H9 (cell line): ENCODE measurements at regions not wholly inside any gene's neighbourhood (a gene's known extent, or its start where the extent isn't known, plus 50 kb on each side); places are given as distances from the start of the nearest gene placed in this dataset.

Experiments used
- DNase-seq: peaks from one replicate; pipeline ENCODE4 v3.0.0-alpha.2; 2017
- H2AFZ ChIP-seq: one replicate; pipeline ENCODE4 v1.6.1; 2013; ENCODE audit warnings: mild to moderate bottlenecking, low read length, control low read depth, moderate library complexity
- H2AK5ac ChIP-seq: 2 replicates; pipeline ENCODE4 v1.6.1; 2013; ENCODE audit warnings: low read length, control low read depth, mixed read lengths; ENCODE audit not compliant: insufficient read length
- H2BK120ac ChIP-seq: one replicate; pipeline ENCODE4 v1.6.1; 2013; ENCODE audit warnings: low read depth, mild to moderate bottlenecking, low read length, control low read depth, inconsistent platforms; ENCODE audit not compliant: poor library complexity, severe bottlenecking
- H2BK12ac ChIP-seq: 2 replicates; pipeline ENCODE4 v1.6.1; 2013; ENCODE audit warnings: low read length, control low read depth, mixed read lengths, low read depth; ENCODE audit not compliant: insufficient read length
- H2BK15ac ChIP-seq: 2 replicates; pipeline ENCODE4 v1.6.1; 2013; ENCODE audit warnings: low read depth, low read length, control low read depth
- H2BK20ac ChIP-seq: one replicate; pipeline ENCODE4 v1.6.1; 2013; ENCODE audit warnings: low read depth, mild to moderate bottlenecking, low read length, control low read depth, inconsistent platforms; ENCODE audit not compliant: poor library complexity, severe bottlenecking
- H2BK5ac ChIP-seq: 2 replicates; pipeline ENCODE4 v1.6.1; 2013; ENCODE audit warnings: low read length, control low read depth, mixed read lengths; ENCODE audit not compliant: insufficient read length
- H3K14ac ChIP-seq: 2 replicates; pipeline ENCODE4 v1.6.1; 2013; ENCODE audit warnings: low read length, control low read depth; ENCODE audit not compliant: insufficient read depth
- H3K18ac ChIP-seq: 2 replicates; pipeline ENCODE4 v1.6.1; 2013; ENCODE audit warnings: low read depth, mild to moderate bottlenecking, mixed read lengths, low read length, control low read depth; ENCODE audit not compliant: insufficient read length
- H3K23ac ChIP-seq: 2 replicates; pipeline ENCODE4 v1.6.1; 2013; ENCODE audit warnings: low read length, control low read depth, mixed read lengths, low read depth; ENCODE audit not compliant: insufficient read length
- H3K23me2 ChIP-seq: 2 replicates; pipeline ENCODE4 v1.6.1; 2013; ENCODE audit warnings: low read depth, mild to moderate bottlenecking, mixed read lengths, low read length, control low read depth; ENCODE audit not compliant: insufficient read length, poor library complexity, severe bottlenecking
- H3K27ac ChIP-seq: 2 replicates; pipeline ENCODE4 v1.5.1; 2013; ENCODE audit warnings: low read length, control low read depth, mixed read lengths, low read depth; ENCODE audit not compliant: insufficient read length
- H3K27me3 ChIP-seq: 2 replicates; pipeline ENCODE4 v1.6.1; 2013; ENCODE audit warnings: low read length, control low read depth, inconsistent platforms; ENCODE audit not compliant: insufficient read depth
- H3K4ac ChIP-seq: 2 replicates; pipeline ENCODE4 v1.6.1; 2013; ENCODE audit warnings: low read depth, mild to moderate bottlenecking, control low read depth, inconsistent platforms, low read length, moderate library complexity
- H3K4me1 ChIP-seq: 2 replicates; pipeline ENCODE4 v1.6.1; 2013; ENCODE audit warnings: low read length, control low read depth, inconsistent platforms; ENCODE audit not compliant: insufficient read depth
- H3K4me2 ChIP-seq: 2 replicates; pipeline ENCODE4 v1.6.1; 2013; ENCODE audit warnings: low read length, control low read depth, mixed read lengths; ENCODE audit not compliant: insufficient read length, insufficient read depth
- H3K56ac ChIP-seq: 2 replicates; pipeline ENCODE4 v1.6.1; 2013; ENCODE audit warnings: low read depth, mild to moderate bottlenecking, mixed read lengths, low read length, control low read depth; ENCODE audit not compliant: insufficient read length
- H3K79me1 ChIP-seq: 2 replicates; pipeline ENCODE4 v1.6.1; 2013; ENCODE audit warnings: low read depth, mild to moderate bottlenecking, moderate library complexity, low read length, control low read depth, inconsistent platforms; ENCODE audit not compliant: insufficient read depth, poor library complexity, severe bottlenecking
- H3K79me2 ChIP-seq: 2 replicates; pipeline ENCODE4 v1.6.1; 2013; ENCODE audit warnings: low read length, control low read depth, inconsistent platforms; ENCODE audit not compliant: insufficient read depth
- H3K9ac ChIP-seq: 2 replicates; pipeline ENCODE4 v1.6.1; 2013; ENCODE audit warnings: low read length, control low read depth, mixed read lengths; ENCODE audit not compliant: insufficient read length; ENCODE audit errors: extremely low read depth
- H3K9me3 ChIP-seq: one replicate; pipeline ENCODE4 v1.6.1; 2013; ENCODE audit warnings: low read depth, low read length, inconsistent platforms; ENCODE audit not compliant: control insufficient read depth
- H3T11ph ChIP-seq: one replicate; pipeline ENCODE4 v1.6.1; 2013; ENCODE audit warnings: mild to moderate bottlenecking, low read length, control low read depth, inconsistent platforms
- H4K20me1 ChIP-seq: one replicate; pipeline ENCODE4 v1.6.1; 2013; ENCODE audit not compliant: control insufficient read depth, insufficient read length, insufficient read depth
- H4K5ac ChIP-seq: 2 replicates; pipeline ENCODE4 v1.6.1; 2013; ENCODE audit warnings: low read depth, mild to moderate bottlenecking, mixed read lengths, low read length, control low read depth; ENCODE audit not compliant: insufficient read length
- H4K8ac ChIP-seq: replicated peaks from 2 replicates; pipeline ENCODE4 v1.6.1; 2013; ENCODE audit warnings: low read length, control low read depth, mixed read lengths, low read depth; ENCODE audit not compliant: insufficient read length
- H4K91ac ChIP-seq: 2 replicates; pipeline ENCODE4 v1.6.1; 2013; ENCODE audit warnings: low read depth, mild to moderate bottlenecking, moderate library complexity, mixed read lengths, low read length, control low read depth; ENCODE audit not compliant: insufficient read length
- H3K27ac Mint-ChIP-seq, 3 experiments: 2 replicates in 2 of 3; 3 replicates in 1 of 3; pipeline ENCODE4 v1.8.0; 2020 to 2021; ENCODE audit warnings: mixed read lengths in 3 of 3, mild to moderate bottlenecking in 1 of 3, moderate library complexity in 1 of 3
- H3K27me3 Mint-ChIP-seq: 2 replicates; pipeline ENCODE4 v1.8.0; 2021; ENCODE audit warnings: low read depth, mild to moderate bottlenecking, moderate library complexity, mixed read lengths
- H3K36me3 Mint-ChIP-seq, 3 experiments: 2 replicates in 2 of 3; 3 replicates in 1 of 3; pipeline ENCODE4 v1.8.0; 2020 to 2021; ENCODE audit warnings: low read depth in 3 of 3, mixed read lengths in 3 of 3; ENCODE audit not compliant: insufficient read depth in 1 of 3
- H3K4me1 Mint-ChIP-seq, 2 experiments: 2 replicates each; pipeline ENCODE4 v1.8.0; 2020; ENCODE audit warnings: mixed read lengths in 2 of 2
- H3K4me3 Mint-ChIP-seq, 2 experiments: 2 replicates in 1 of 2; 3 replicates in 1 of 2; pipeline ENCODE4 v1.8.0; 2020 to 2021; ENCODE audit warnings: mild to moderate bottlenecking in 2 of 2, mixed read lengths in 2 of 2, moderate library complexity in 1 of 2
- H3K9me3 Mint-ChIP-seq, 2 experiments: 2 replicates in 1 of 2; 3 replicates in 1 of 2; pipeline ENCODE4 v1.8.0; 2020; ENCODE audit warnings: mild to moderate bottlenecking in 2 of 2, mixed read lengths in 2 of 2, moderate library complexity in 1 of 2
- TF ChIP-seq, protein P1 (sequence below): fragments of 200-600 bp; sonication (generic); conservative IDR thresholded peaks from 3 replicates; pipeline ENCODE4 v1.8.0; 2021; ENCODE audit warnings: antibody characterized with exemption, mild to moderate bottlenecking

DNA sequence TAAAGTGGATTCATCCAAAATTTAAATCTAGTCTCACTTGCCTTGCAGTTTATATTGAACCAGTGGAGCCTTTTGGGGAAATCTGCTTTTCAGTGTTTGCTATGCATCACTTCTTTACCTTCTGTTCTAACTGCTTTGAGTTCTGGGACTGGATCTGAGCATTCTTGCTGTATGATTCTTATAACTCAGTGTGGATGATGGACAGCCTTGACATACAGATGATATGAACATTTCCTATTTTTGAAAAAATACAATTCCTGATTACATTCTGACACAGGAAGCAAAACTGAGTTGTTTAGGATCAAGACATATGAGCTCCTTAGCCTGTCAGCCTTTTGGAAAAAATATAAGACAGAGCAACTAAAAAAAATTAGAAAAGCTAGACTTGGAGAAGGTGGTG is 115.2 kb downstream of the DISP1 start:
- Mint-ChIP-seq H3K36me3 (no peaks in the 10 kb centered on the region), H3K9me3 (no peaks in the 10 kb centered on the region), H3K4me3 (peak overlapping the region in 1 of 2 experiments; percentile 66; a peak in 3 of 5 replicates), H3K27ac (no peak overlapping the region), H3K27me3 (no peaks in the 10 kb centered on the region), H3K4me1 (peaks cover 29 to 53% of the 10 kb centered on the region in 2 experiments)
- H4K5ac ChIP-seq = no peak overlapping the region
- H3K27me3 ChIP-seq = no peaks in the 10 kb centered on the region
- no peaks in the 10 kb centered on the region for H3K79me2 ChIP-seq
- H4K91ac ChIP-seq = no peak overlapping the region
- DNase-seq = no peak
- no peak overlapping the region for H4K8ac ChIP-seq
- H3K4me1 ChIP-seq = no peaks in the 10 kb centered on the region
- H2BK20ac ChIP-seq = no peak overlapping the region
- H3T11ph ChIP-seq = no peak overlapping the region
- H2AFZ ChIP-seq = no peak overlapping the region
- no peaks in the 10 kb centered on the region for H3K9me3 ChIP-seq
- no peak overlapping the region for H2BK15ac ChIP-seq
- H2BK120ac ChIP-seq = no peak overlapping the region
- no peak overlapping the region for H2BK12ac ChIP-seq
- no peak overlapping the region for H3K9ac ChIP-seq
- no peak overlapping the region for H3K23ac ChIP-seq
- H3K4me2 ChIP-seq = no peak overlapping the region
- TF ChIP-seq, protein P1, sequence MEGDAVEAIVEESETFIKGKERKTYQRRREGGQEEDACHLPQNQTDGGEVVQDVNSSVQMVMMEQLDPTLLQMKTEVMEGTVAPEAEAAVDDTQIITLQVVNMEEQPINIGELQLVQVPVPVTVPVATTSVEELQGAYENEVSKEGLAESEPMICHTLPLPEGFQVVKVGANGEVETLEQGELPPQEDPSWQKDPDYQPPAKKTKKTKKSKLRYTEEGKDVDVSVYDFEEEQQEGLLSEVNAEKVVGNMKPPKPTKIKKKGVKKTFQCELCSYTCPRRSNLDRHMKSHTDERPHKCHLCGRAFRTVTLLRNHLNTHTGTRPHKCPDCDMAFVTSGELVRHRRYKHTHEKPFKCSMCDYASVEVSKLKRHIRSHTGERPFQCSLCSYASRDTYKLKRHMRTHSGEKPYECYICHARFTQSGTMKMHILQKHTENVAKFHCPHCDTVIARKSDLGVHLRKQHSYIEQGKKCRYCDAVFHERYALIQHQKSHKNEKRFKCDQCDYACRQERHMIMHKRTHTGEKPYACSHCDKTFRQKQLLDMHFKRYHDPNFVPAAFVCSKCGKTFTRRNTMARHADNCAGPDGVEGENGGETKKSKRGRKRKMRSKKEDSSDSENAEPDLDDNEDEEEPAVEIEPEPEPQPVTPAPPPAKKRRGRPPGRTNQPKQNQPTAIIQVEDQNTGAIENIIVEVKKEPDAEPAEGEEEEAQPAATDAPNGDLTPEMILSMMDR = no peak
- H2AK5ac ChIP-seq = no peak overlapping the region
- no peak overlapping the region for H3K18ac ChIP-seq
- no peak overlapping the region for H3K27ac ChIP-seq
- H3K79me1 ChIP-seq = no peaks in the 10 kb centered on the region
- H3K56ac ChIP-seq = no peak overlapping the region
- H4K20me1 ChIP-seq = no peaks in the 10 kb centered on the region
- no peak overlapping the region for H3K4ac ChIP-seq
- H2BK5ac ChIP-seq = no peak overlapping the region
- H3K14ac ChIP-seq = no peak overlapping the region
- H3K23me2 ChIP-seq = no peaks in the 10 kb centered on the region
